Muscle layer of colon (tissue), 2 donors: ENCODE measurements at regions not wholly inside any gene's neighbourhood (a gene's known extent, or its start where the extent isn't known, plus 50 kb on each side); places are given as distances from the start of the nearest gene placed in this dataset.

Experiments used
- H3K27ac ChIP-seq: one replicate; pipeline ENCODE4 v1.7.0; 2013; ENCODE audit warnings: low read depth, mild to moderate bottlenecking, low read length, moderate library complexity
- H3K27me3 ChIP-seq, 2 donors: one replicate each; pipeline ENCODE4 v1.7.0; 2013; ENCODE audit warnings: low read length in 2 of 2, mild to moderate bottlenecking in 2 of 2; ENCODE audit not compliant: insufficient read depth in 2 of 2, control insufficient read depth in 1 of 2
- H3K36me3 ChIP-seq: one replicate; pipeline ENCODE4 v1.7.0; 2013; ENCODE audit warnings: mild to moderate bottlenecking, low read length; ENCODE audit not compliant: insufficient read depth
- H3K4me1 ChIP-seq: one replicate; pipeline ENCODE4 v1.7.0; 2013; ENCODE audit warnings: mild to moderate bottlenecking, low read length; ENCODE audit not compliant: insufficient read depth
- H3K4me3 ChIP-seq, 2 donors: one replicate each; pipeline ENCODE4 v1.7.0; 2013; ENCODE audit warnings: low read length in 2 of 2, low read depth in 1 of 2, mild to moderate bottlenecking in 1 of 2, moderate library complexity in 1 of 2
- H3K9ac ChIP-seq: one replicate; pipeline ENCODE4 v1.7.0; 2013; ENCODE audit warnings: low read length
- H3K9me3 ChIP-seq: one replicate; pipeline ENCODE4 v1.7.0; 2013; ENCODE audit warnings: mild to moderate bottlenecking, low read length
- donor health status: abdominal sarcoma.
- donor health status: Adenocarcinoma of cecum.

GRCh38 chr20:50388733-50389437, 121.3 kb upstream of the PTPN1 start:
- no peaks in the 10 kb centered on the region for H3K9me3 ChIP-seq
- H3K36me3 ChIP-seq, result no peaks in the 10 kb centered on the region
- H3K9ac ChIP-seq, result no peak overlapping the region
- H3K4me1 ChIP-seq, result peaks cover under 1% of the 10 kb centered on the region
- no peak overlapping the region for H3K4me3 ChIP-seq
- H3K27me3 ChIP-seq, result no peaks in the 10 kb centered on the region
- no peak overlapping the region for H3K27ac ChIP-seq

GRCh38 chr20:50389438-50389807, 120.8 kb upstream of the PTPN1 start:
- Histone ChIP-seq H3K36me3 (no peaks in the 10 kb centered on the region), H3K9ac (no peak overlapping the region), H3K9me3 (no peaks in the 10 kb centered on the region), H3K4me3 (no peak overlapping the region), H3K27ac (no peak overlapping the region), H3K27me3 (no peaks in the 10 kb centered on the region), H3K4me1 (peaks cover 1% of the 10 kb centered on the region)

- Histone ChIP-seq H3K9me3 (no peaks in the 10 kb centered on the region), H3K9ac (no peak overlapping the region), H3K4me3 (no peak overlapping the region), H3K27ac (no peak overlapping the region), H3K4me1 (peaks cover 7% of the 10 kb centered on the region), H3K36me3 (no peaks in the 10 kb centered on the region), H3K27me3 (no peaks in the 10 kb centered on the region)
These were observed 120.1 kb upstream of the PTPN1 start for GRCh38 chr20:50389808-50390684.

- H3K27me3 ChIP-seq, result no peaks in the 10 kb centered on the region
- H3K9me3 ChIP-seq, result no peaks in the 10 kb centered on the region
- no peak overlapping the region for H3K27ac ChIP-seq
- no peaks in the 10 kb centered on the region for H3K36me3 ChIP-seq
- H3K4me3 ChIP-seq, result no peak overlapping the region
- peaks cover 14% of the 10 kb centered on the region for H3K4me1 ChIP-seq
- H3K9ac ChIP-seq, result no peak overlapping the region
These were observed 119.3 kb upstream of the PTPN1 start for GRCh38 chr20:50390685-50391443.

- no peak overlapping the region for H3K27ac ChIP-seq
- no peaks in the 10 kb centered on the region for H3K27me3 ChIP-seq
- no peaks in the 10 kb centered on the region for H3K9me3 ChIP-seq
- H3K4me3 ChIP-seq, result no peak overlapping the region
- peaks cover 14% of the 10 kb centered on the region for H3K4me1 ChIP-seq
- H3K36me3 ChIP-seq, result no peaks in the 10 kb centered on the region
- H3K9ac ChIP-seq, result no peak overlapping the region
These were observed 118.6 kb upstream of the PTPN1 start for GRCh38 chr20:50391444-50392137.

GRCh38 chr20:50392138-50392866, 117.9 kb upstream of the PTPN1 start:
- H3K4me1 ChIP-seq, result peaks cover 14% of the 10 kb centered on the region
- no peak overlapping the region for H3K9ac ChIP-seq
- H3K9me3 ChIP-seq, result no peaks in the 10 kb centered on the region
- H3K4me3 ChIP-seq, result no peak overlapping the region
- H3K27ac ChIP-seq, result no peak overlapping the region
- H3K27me3 ChIP-seq, result no peaks in the 10 kb centered on the region
- no peaks in the 10 kb centered on the region for H3K36me3 ChIP-seq

- Histone ChIP-seq H3K27ac (no peak overlapping the region), H3K9me3 (no peaks in the 10 kb centered on the region)
These were observed 116.9 kb upstream of the PTPN1 start for GRCh38 chr20:50393242-50393641.

GRCh38 chr20:50393990-50394561, 116.1 kb upstream of the PTPN1 start:
- H3K27ac ChIP-seq, result no peak overlapping the region
- H3K27me3 ChIP-seq, result no peaks in the 10 kb centered on the region

More at GRCh38 chr20:50393242-50393641, 116.9 kb upstream of the PTPN1 start:
- H3K4me3 ChIP-seq, result no peak overlapping the region
- H3K9ac ChIP-seq, result no peak overlapping the region
- no peaks in the 10 kb centered on the region for H3K36me3 ChIP-seq
- peaks cover 14% of the 10 kb centered on the region for H3K4me1 ChIP-seq
- no peaks in the 10 kb centered on the region for H3K27me3 ChIP-seq

GRCh38 chr20:50394569-50394968, 115.6 kb upstream of the PTPN1 start:
- no peak overlapping the region for H3K27ac ChIP-seq
- peaks cover 26% of the 10 kb centered on the region for H3K4me1 ChIP-seq
- no peak overlapping the region for H3K9ac ChIP-seq
- no peaks in the 10 kb centered on the region for H3K36me3 ChIP-seq
- H3K4me3 ChIP-seq, result no peak overlapping the region
- no peaks in the 10 kb centered on the region for H3K27me3 ChIP-seq
- no peaks in the 10 kb centered on the region for H3K9me3 ChIP-seq

More at GRCh38 chr20:50393990-50394561, 116.1 kb upstream of the PTPN1 start:
- Histone ChIP-seq H3K4me1 (peaks cover 21% of the 10 kb centered on the region), H3K36me3 (no peaks in the 10 kb centered on the region), H3K9me3 (no peaks in the 10 kb centered on the region), H3K4me3 (no peak overlapping the region), H3K9ac (no peak overlapping the region)

- H3K4me1 ChIP-seq, result peaks cover 30% of the 10 kb centered on the region
- H3K27ac ChIP-seq, result no peak overlapping the region
- H3K36me3 ChIP-seq, result no peaks in the 10 kb centered on the region
- no peaks in the 10 kb centered on the region for H3K9me3 ChIP-seq
- no peaks in the 10 kb centered on the region for H3K27me3 ChIP-seq
- H3K9ac ChIP-seq, result no peak overlapping the region
- H3K4me3 ChIP-seq, result no peak overlapping the region
These were observed 114.9 kb upstream of the PTPN1 start for GRCh38 chr20:50395251-50395729.
